SH-SY5Y (cell line): ENCODE measurements at regions not wholly inside any gene's neighbourhood (a gene's known extent, or its start where the extent isn't known, plus 50 kb on each side); places are given as distances from the start of the nearest gene placed in this dataset.

Source experiments
- GATA2 ChIP-seq: IDR thresholded peaks from 2 replicates; pipeline ENCODE4 v1.6.1; 2011; ENCODE audit warnings: mild to moderate bottlenecking, low read depth, low read length
- GATA3 ChIP-seq: IDR thresholded peaks from 2 replicates; pipeline ENCODE4 v1.6.1; 2011; ENCODE audit warnings: low read depth, mild to moderate bottlenecking, low read length, moderate library complexity

DNA sequence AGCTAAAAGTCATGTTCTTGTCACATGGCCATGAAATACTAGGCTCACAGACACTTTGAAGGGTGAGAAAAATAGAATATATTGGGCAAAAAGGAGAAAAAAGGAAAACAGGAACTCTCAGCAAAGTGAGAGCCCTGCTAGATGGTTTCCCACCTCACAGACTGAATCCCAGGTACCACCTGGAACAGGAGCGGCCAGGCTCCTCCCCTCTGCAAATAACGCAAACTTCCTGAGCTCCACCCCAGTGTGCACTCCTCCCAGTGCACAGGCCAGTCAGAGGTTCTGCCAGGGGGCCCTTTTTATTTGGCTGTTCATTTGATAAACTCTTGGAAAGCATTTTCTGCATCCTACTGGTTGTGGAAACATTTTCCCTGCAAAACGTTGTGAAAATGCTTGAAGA is 780.4 kb downstream of the TBL1XR1 start:
- TF ChIP-seq GATA3 = no peak
- TF ChIP-seq GATA2 = no peak
